GM21381 (cell line): ENCODE measurements at regions not wholly inside any gene's neighbourhood (a gene's known extent, or its start where the extent isn't known, plus 50 kb on each side); places are given as distances from the start of the nearest gene placed in this dataset.
"Not testable (repeated sequence)": the region's sequence is repeated elsewhere in the genome, so short reads cannot be mapped to it uniquely, and the experiment has no call there.

Experiments used
- ATAC-seq: cut with Tn5 transposase; IDR thresholded peaks from one replicate; pipeline ENCODE4 v1.9.1; 2021; ENCODE audit warnings: mild to moderate bottlenecking, moderate library complexity; ENCODE audit not compliant: unreplicated experiment

- ATAC-seq: not testable (repeated sequence)
These were observed 2137.8 kb upstream of the DEFB115 start for GRCh38 chr20:29119684-29120083.

- not testable (repeated sequence) for ATAC-seq
These were observed 2137.4 kb upstream of the DEFB115 start for GRCh38 chr20:29120088-29120487.

GRCh38 chr20:29120575-29120974 is 2136.9 kb upstream of the DEFB115 start:
- ATAC-seq: not testable (repeated sequence)

- ATAC-seq: not testable (repeated sequence)
These were observed 2134.7 kb upstream of the DEFB115 start for GRCh38 chr20:29122784-29123183.

GRCh38 chr20:29123861-29124260 is 2133.6 kb upstream of the DEFB115 start:
- no peak for ATAC-seq
